HG03565 (cell line): ENCODE measurements at regions not wholly inside any gene's neighbourhood (a gene's known extent, or its start where the extent isn't known, plus 50 kb on each side); places are given as distances from the start of the nearest gene placed in this dataset.
A peak's percentile ranks its signal among the peaks of the same experiment; 100 is the strongest.
"Not testable (repeated sequence)": the region's sequence is repeated elsewhere in the genome, so short reads cannot be mapped to it uniquely, and the experiment has no call there.

Source experiments
- ATAC-seq: cut with Tn5 transposase; IDR thresholded peaks from one replicate; pipeline ENCODE4 v1.9.1; 2021; ENCODE audit warnings: mild to moderate bottlenecking, moderate library complexity; ENCODE audit not compliant: unreplicated experiment

DNA sequence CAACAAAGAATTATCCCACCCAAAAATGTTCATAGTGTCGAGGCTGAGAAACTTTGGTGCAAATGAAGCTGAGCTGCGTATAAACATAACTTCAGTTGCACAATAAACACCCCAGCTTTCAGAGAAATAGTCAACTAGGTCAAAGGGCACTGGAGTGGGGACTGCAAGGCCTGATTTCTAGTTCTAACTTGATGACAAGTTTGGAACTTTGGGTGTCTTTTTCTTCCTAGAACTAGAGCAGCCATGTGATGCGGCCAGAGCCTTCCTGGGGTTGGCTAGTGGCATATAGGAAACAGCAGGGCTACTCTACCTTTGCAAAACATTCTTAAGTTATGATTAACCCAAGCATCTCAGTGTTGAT lies 298.4 kb upstream of the AMIGO2 start:
- no peak for ATAC-seq

DNA sequence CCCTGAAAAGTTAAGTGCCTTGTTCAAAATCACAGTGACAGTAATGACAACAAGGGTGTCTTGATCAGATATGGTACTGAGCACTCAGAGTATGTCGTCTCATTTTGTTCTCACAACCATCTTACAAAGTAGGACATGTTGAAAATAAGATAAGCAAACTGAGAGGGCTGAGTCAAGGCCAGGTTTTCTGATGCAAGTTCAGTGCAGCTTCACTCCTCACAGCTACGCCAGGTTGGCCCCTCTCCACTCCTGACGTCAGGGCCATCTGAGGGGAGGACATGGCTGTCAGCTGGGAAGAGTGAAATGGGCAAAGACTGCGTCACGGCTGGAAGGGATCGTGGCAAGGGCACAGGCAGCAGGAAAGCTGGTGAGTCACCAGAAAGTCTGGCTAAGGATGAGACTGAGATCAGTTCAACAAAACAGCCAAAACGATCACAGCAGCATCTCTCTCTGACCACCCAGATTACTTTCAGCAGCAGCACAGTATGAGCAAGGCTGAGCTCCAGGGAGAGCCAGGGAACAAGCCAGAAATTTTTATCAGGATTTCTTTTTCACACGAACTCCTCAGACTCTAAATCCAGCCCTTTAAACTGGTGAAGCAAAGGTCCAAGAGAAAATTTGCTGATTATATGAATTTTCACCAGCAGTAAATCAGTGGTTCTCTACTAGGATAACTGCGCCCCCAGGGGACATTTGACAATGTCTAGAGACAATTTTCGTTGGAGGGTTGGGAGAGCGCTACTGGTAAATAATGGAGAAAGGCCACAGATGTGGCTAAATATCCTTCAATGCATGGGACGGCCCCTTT lies 297.9 kb upstream of the AMIGO2 start:
- no peak for ATAC-seq

DNA sequence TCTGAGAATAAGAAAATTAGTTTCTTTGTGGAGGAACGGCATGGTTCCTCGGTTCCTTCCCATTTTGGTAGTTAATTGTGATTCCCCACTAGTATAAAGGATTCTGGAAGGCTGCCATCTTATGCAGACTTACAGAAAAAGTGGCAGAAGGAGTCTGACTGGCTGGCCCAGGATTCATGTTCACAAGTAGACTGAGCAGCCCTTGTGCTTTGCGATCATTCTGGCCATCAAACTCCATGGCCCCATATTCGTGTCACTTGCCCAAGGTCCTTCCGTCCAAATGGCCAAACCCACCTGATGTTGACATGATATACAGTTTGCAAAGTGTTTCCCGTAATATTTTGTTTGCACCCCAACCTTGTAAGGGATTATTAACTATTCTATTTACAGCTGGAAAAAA lies 297.2 kb upstream of the AMIGO2 start:
- no peak for ATAC-seq

GRCh38 chr12:47373554-47374150 lies 293.9 kb upstream of the AMIGO2 start:
- ATAC-seq, result no peak

DNA sequence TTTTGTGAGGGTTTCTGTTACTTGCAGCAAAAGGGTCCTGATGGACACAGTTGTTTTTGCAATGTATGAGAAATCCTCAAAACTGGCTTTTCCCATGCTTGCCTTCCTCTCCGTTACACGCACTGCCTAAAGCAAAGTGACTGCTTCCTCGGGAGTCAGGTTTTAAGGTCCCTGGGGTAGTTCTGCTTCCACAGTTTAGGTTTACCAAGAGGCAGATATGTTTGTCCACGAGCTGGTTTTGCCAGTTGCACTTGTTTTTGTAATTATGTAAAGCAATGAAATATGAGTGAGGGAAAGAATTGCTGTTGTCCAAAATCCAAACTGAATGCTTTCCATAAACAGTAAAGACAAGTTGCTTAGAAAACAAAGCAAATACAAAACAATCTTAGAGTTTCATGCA lies 290.7 kb upstream of the AMIGO2 start:
- ATAC-seq, result no peak

DNA sequence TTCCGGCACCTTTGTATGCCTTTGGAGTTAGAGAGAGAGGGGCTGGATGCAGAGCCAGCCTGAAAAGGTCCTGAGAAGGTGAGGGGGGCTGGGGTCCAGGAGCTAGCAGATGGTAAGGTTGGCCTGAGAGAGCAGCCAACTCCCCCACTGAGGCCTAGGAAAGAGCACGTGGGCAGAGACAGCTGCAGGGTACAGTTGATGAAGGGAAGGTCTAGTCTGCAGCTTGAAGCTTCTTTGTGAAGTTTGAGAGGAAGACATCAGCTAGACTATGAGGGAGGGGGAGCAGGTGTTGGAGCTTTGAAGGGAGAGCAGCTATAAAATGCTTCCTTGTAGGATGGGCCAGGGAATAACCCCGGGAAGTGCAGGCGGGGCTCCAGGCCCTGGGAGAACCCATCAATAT lies 289.3 kb upstream of the AMIGO2 start:
- no peak for ATAC-seq

- ATAC-seq, result no peak
Observed at GRCh38 chr12:47367912-47368537, 288.3 kb upstream of the AMIGO2 start.

GRCh38 chr12:47366579-47366978 lies 286.8 kb upstream of the AMIGO2 start:
- no peak for ATAC-seq

DNA sequence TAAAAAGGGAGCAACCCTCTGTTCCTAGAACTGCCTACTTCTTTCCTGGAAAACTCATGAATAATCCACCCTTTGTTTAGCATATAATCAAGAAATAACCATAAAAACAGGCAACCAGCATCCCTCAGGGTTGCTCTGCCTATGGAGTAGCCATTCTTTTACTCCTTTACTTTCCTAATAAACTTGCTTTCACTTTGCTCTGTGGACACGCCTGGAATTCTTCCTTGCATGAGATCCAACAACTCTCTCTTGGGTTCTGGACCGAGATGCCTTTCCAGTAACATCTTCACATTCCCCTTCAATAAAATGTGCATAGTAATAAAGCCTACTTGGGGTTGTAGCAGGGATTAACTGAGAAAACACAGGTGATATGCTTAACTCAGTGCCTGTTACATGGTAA lies 286.4 kb upstream of the AMIGO2 start:
- ATAC-seq, result no peak

DNA sequence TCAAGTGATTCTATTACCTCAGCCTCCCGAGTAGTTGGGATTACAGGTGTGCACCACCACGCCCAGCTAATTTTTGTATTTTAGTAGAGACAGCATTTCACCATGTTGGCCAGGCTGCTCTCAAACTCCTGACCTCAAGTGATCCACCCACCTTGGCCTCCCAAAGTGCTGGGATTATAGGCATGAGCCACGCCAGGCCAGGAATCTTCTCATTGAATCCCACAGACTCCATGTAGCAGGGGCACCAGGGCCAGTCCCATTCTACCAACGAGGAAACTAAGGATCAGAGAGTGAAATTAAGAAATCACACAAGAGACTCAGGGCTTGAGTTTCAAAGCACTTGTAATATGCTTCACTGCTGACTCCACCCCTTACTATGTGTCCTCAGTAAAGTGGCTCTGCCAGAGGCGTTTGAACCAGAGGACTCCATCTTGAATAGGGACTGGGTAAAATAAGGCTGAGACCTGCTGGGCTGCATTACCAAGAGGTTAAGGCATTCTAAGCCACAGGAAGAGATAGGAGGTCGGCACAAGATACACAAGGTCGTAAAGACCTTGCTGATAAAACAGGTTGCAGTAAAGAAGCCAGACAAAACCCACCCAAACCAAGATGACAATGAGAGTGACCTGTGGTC lies 285.8 kb upstream of the AMIGO2 start:
- not testable (repeated sequence) for ATAC-seq

DNA sequence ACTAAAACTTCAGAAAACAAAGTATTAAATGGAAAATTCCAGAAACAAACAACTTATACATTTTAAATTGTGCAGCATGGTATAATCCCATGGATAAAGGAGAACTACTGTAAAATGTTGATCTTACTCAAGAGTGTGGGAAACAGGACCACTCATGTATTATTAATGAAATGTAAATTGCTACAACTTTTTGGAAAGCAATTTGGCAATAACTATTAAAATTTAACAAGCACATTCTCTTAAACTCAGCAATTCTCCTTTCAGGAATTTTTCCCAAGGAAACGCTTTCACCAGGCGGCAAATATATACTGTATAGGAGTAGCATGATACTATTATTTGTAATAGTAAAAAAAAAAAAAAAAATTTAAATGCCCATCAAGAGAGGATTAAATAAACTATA lies 284.5 kb upstream of the AMIGO2 start:
- ATAC-seq, result no peak

DNA sequence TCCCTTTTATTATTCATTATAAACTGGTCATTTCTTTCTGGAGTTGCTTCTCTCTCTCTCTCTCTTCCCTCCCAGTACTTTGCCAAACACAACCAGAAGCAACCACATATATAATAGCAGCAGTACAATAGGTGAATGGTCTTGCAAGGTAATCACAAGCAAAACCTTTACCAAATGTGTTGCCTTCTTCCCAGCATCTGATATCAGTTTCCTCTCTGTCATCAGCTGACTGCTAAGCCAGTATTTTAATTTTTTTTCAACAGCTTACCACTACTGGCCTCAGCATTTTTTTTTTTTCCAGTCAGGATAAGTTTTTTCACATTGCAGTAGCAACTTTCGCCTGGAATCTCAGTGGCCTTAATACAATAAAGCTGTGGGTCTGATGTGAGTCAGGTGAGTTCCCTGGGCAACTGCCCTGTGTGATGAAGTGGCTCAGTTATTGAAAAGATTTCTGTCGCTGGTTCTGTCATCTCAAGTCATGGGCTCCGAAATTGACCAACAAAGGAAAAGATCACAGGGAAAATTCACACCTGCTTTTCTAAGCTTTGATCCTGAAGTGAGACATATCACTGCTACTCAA lies 282.5 kb upstream of the AMIGO2 start:
- no peak for ATAC-seq

GRCh38 chr12:47361389-47362021 lies 281.7 kb upstream of the AMIGO2 start:
- ATAC-seq, result peak; percentile 67

- no peak for ATAC-seq
Observed at GRCh38 chr12:47360771-47361388, 281.1 kb upstream of the AMIGO2 start.

GRCh38 chr12:47360093-47360480 lies 280.3 kb upstream of the AMIGO2 start:
- no peak for ATAC-seq

GRCh38 chr12:47359310-47360092 lies 279.7 kb upstream of the AMIGO2 start:
- ATAC-seq, result no peak

DNA sequence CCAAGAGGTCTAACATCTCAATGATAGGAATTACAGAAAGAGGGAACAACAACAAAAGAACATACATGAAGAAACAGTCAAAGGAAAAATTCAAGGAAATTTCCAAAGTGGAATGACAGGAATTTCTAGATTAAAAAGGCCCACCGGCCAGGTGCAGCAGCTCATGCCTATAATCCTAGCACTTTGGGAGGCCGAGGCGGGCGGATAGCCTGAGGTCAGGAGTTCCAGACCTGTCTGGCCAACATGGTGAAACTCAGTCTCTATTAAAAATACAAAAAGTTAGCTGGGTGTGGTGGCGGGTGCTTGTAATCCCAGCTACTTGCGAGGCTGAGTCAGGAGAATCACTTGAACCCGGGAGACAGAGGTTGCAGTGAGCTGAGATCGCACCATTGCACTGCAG lies 277.2 kb upstream of the AMIGO2 start:
- not testable (repeated sequence) for ATAC-seq

DNA sequence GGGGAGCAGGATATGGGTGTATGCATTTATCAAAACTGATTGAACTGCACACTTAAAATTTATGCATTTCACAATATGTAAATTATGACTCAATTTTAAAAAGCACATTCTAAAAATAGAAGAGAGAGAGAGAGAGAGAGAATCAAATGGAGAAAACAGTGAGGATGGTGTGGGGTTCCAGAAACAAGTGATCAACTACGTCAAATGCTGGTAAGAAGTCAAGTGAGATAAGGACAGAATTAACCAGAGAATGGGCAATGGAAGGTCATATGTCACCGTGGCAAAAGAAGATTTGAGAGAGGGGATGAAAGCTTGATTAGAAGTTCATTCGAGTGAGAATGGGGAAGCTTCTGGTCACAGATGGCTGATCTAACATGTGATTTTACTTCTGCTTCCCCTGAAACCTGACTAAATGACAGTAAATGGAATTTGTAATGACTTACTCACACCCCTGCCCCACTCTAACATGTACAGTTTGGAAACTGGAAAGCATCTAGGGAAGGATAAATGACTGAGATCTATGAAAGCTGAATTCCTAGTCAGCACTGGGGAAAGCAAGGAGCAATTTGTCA lies 276.5 kb upstream of the AMIGO2 start:
- peak; percentile 80 for ATAC-seq

DNA sequence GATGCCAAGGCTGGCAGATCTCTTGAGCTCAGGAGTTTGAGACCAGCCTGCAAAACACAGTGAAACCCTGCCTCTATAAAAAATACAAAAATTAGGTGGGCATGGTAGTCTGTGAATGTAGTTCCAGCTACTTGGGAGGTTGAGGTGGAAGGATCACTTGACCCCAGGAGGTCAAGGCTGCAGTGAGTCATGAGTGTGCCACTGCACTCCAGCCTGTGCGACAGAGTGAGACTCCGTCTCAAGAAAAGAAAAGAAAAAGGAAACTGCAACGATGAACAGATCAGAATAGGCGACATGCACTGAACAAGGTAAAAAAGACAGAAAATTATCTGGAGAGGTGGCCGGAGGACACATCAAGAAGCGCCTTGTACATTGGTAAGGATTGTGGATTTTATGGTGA lies 273.7 kb upstream of the AMIGO2 start:
- no peak for ATAC-seq
